ENCODE measurements at regions not wholly inside any gene's neighbourhood (a gene's known extent, or its start where the extent isn't known, plus 50 kb on each side); places are given as distances from the start of the nearest gene placed in this dataset.

DNA sequence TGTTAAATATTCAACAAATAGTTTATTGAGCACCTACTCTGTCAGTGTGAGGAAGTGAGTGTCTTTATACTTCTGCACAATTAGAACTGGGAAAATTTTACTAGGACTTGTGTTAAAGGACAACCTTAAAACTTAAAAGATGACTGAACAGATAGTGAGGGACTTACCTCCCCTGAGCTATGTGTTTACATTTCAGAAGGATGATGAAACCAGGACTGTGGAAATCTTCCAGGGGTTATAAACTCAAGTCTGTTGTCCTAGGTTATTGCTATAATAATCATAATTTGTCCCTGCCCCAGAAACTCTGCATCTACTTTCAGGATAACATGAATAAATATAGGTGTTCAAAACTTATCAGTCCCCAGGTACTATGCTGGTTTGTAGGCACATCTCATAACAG, 261.0 kb upstream of the MKLN1 start:
- Histone ChIP-seq H3K79me2 (ENCODE audit: insufficient read depth, low read length) (peaks cover 40% of the 10 kb centered on the region), H3K4me1 (ENCODE audit: control insufficient read depth in 1 of 2, insufficient read depth in 2 of 2, low read length in 2 of 2) (peaks cover 22 to 30% of the 10 kb centered on the region in 2 experiments), H3K36me3 (ENCODE audit: control insufficient read depth in 1 of 2, insufficient read depth in 2 of 2, low read length in 2 of 2) (no peaks in the 10 kb centered on the region), H3K4me2 (ENCODE audit: low read length) (no peak overlapping the region), H2AFZ (ENCODE audit: low read depth, low read length, poor library complexity, severe bottlenecking) (no peak overlapping the region), H3K9me2 (ENCODE audit: insufficient read depth) (no peaks in the 10 kb centered on the region), H3K9me3 (ENCODE audit: control insufficient read depth in 1 of 2, insufficient read depth in 1 of 2, low read depth in 1 of 2, low read length in 2 of 2) (no peaks in the 10 kb centered on the region), H3K27me3 (ENCODE audit: insufficient read depth, low read length) (no peaks in the 10 kb centered on the region), H3K9ac (ENCODE audit: low read length) (no peak overlapping the region), H4K20me1 (ENCODE audit: insufficient read depth) (no peaks in the 10 kb centered on the region), H3K4me3 (replicated peaks in 1 of 2; ENCODE audit: low read depth in 1 of 2, low read length in 2 of 2) (no peak overlapping the region), H3K27ac (ENCODE audit: low read depth, low read length) (no peak overlapping the region)
- no TSS peak for BruUV-seq (replicated peaks)
- POLR2A ChIA-PET, result no interaction called here
- CTCF ChIA-PET, result interaction anchor here (1.3 kb wide), 1 partner anchor 14 kb away, joined by 3 read pairs; no protein-coding TSS in a partner anchor
- no peak for ATAC-seq
- TF ChIP-seq SP1 (IDR thresholded peaks at IDR 0.05; ENCODE audit: low read depth) (no peak), EGR1 (IDR thresholded peaks at IDR 0.05; ENCODE audit: low read depth) (no peak), CBX3 (IDR thresholded peaks at IDR 0.05; ENCODE audit: low read depth) (no peak), TCF7L2 (IDR thresholded peaks at IDR 0.05; ENCODE audit: borderline replicate concordance, extremely low read depth, insufficient read depth, insufficient read length) (no peak), RAD21 (IDR thresholded peaks at IDR 0.05; ENCODE audit: low read depth) (no peak), ZFX (IDR thresholded peaks at IDR 0.05) (no peak), ELF1 (IDR thresholded peaks at IDR 0.05; ENCODE audit: borderline replicate concordance, low read depth) (no peak), CEBPB (IDR thresholded peaks at IDR 0.05; ENCODE audit: low read depth) (no peak), SRF (IDR thresholded peaks at IDR 0.05; ENCODE audit: low read depth) (no peak), ATF3 (IDR thresholded peaks at IDR 0.05) (no peak), EZH2 (IDR thresholded peaks at IDR 0.05) (no peak), CTCF (IDR thresholded peaks at IDR 0.05 in 2 of 3, conservative IDR thresholded peaks at IDR 0.05 in 1 of 3; ENCODE audit: borderline replicate concordance in 1 of 3, insufficient read depth in 1 of 3, low read depth in 2 of 3, low read length in 2 of 3) (no peak), YY1 (IDR thresholded peaks at IDR 0.05; ENCODE audit: extremely low read depth, insufficient replicate concordance, low read depth, low read length) (no peak), POLR2A (IDR thresholded peaks at IDR 0.05; ENCODE audit: borderline replicate concordance, extremely low read depth, insufficient read depth, insufficient read length) (no peak), EZH2phosphoT487 (IDR thresholded peaks at IDR 0.05; ENCODE audit: borderline replicate concordance) (no peak)
- RAD21 ChIA-PET (ENCODE audit: low non-redundant PET in 1 of 2, low total read pairs in 2 of 2, uncharacterized antibody in 2 of 2, unreplicated experiment in 2 of 2), result no interaction called here
- no peak for DNase-seq (ENCODE audit: low read depth, low spot score)
- intact Hi-C loops (cut with micrococcal nuclease), result no loop called here
